Panc1 (cell line): ENCODE measurements at regions not wholly inside any gene's neighbourhood (a gene's known extent, or its start where the extent isn't known, plus 50 kb on each side); places are given as distances from the start of the nearest gene placed in this dataset.

Source experiments
- CTCF ChIP-seq: fragments of 450-650 bp; IDR thresholded peaks from 2 replicates; pipeline ENCODE4 v1.5.1; 2017; ENCODE audit warnings: mild to moderate bottlenecking
- REST ChIP-seq, 2 experiments: IDR thresholded peaks; 2 replicates each; pipeline ENCODE4 v1.6.1; 2011 to 2012; ENCODE audit warnings: low read depth in 2 of 2, control low read depth in 1 of 2, low read length in 1 of 2, mild to moderate bottlenecking in 1 of 2, moderate library complexity in 1 of 2; ENCODE audit not compliant: insufficient read depth in 1 of 2

DNA sequence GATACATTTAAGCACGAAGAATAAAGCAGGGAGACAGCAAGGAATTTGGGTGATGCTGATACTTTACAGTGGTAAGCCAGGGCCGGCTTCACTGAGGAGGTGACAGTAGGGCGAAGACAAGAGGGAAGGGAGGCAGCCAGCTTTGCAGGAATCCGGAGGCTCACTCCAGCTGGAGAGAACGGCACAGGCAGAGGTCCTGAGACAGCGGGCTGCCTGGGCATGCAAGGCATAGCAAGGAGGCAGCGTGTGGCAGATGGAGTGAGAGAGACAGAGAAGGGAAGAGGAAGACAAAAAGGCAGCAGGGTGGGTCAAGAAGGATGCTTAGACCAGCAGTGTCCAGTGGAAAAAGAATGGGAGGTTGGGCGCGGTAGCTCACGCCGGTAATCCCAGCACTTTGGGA lies 83.2 kb upstream of the WASF3 start:
- TF ChIP-seq CTCF (no peak), REST (IDR thresholded peaks at IDR 0.05; ENCODE audit: insufficient read depth in 1 of 2, low read depth in 2 of 2, low read length in 1 of 2) (no peak)
